NT2/D1 (cell line): ENCODE measurements at regions not wholly inside any gene's neighbourhood (a gene's known extent, or its start where the extent isn't known, plus 50 kb on each side); places are given as distances from the start of the nearest gene placed in this dataset.

ENCODE experiments used
- SUZ12 ChIP-seq: IDR thresholded peaks from 2 replicates; pipeline ENCODE4 v1.6.1; 2011; ENCODE audit not compliant: insufficient read length, insufficient read depth; ENCODE audit errors: extremely low read depth
- ZNF274 ChIP-seq: IDR thresholded peaks from 2 replicates; pipeline ENCODE4 v1.6.1; 2011; ENCODE audit warnings: mild to moderate bottlenecking, low read depth, low read length

DNA sequence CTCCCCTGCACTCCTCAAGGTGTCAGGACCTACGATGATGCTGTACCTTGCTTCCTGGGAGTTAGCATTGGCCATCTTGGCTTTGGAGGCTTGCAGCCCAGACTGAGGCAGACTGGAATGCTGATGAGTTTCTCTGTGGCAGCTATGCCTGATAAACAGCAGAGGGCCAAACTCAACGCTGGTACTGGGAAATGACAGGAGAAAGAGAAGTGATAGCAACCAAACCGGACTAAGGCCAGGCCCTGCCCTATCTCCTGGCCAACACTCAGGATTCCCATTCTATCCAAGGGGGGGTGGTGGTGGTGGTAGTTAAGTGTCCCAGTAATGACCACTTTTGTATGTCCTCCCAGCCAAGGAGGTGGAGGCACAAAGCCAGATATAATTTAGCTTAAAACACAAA is 90.0 kb upstream of the DTNBP1 start:
- TF ChIP-seq ZNF274, result no peak
- no peak for TF ChIP-seq SUZ12
